Endodermal cell (in vitro differentiated cells): ENCODE measurements at regions not wholly inside any gene's neighbourhood (a gene's known extent, or its start where the extent isn't known, plus 50 kb on each side); places are given as distances from the start of the nearest gene placed in this dataset.
A peak's percentile ranks its signal among the peaks of the same experiment; 100 is the strongest.
"Not testable (repeated sequence)": the region's sequence is repeated elsewhere in the genome, so short reads cannot be mapped to it uniquely, and the experiment has no call there.

Experiments
- DNase-seq: peaks from one replicate; pipeline ENCODE4 v3.0.0-alpha.2; 2017
- H3K27ac ChIP-seq: 2 replicates; pipeline ENCODE4 v1.5.1; 2013; ENCODE audit warnings: mild to moderate bottlenecking, low read depth, low read length, moderate library complexity
- H3K27me3 ChIP-seq: 2 replicates; pipeline ENCODE4 v1.6.1; 2013; ENCODE audit warnings: mild to moderate bottlenecking, low read length, moderate library complexity; ENCODE audit not compliant: insufficient read depth, control insufficient read depth, poor library complexity, severe bottlenecking
- H3K36me3 ChIP-seq: 2 replicates; pipeline ENCODE4 v1.7.0; 2013; ENCODE audit warnings: mild to moderate bottlenecking, low read length, moderate library complexity; ENCODE audit not compliant: control insufficient read depth, insufficient read depth
- H3K4me1 ChIP-seq: one replicate; pipeline ENCODE4 v1.7.0; 2013; ENCODE audit warnings: low read length; ENCODE audit not compliant: control insufficient read depth, insufficient read depth
- H3K4me3 ChIP-seq: 2 replicates; pipeline ENCODE4 v1.5.1; 2013; ENCODE audit warnings: mild to moderate bottlenecking, low read length, moderate library complexity
- H3K9ac ChIP-seq: 2 replicates; pipeline ENCODE4 v1.6.1; 2013; ENCODE audit warnings: mild to moderate bottlenecking, low read length, moderate library complexity; ENCODE audit not compliant: poor library complexity, severe bottlenecking; ENCODE audit errors: extremely low read depth
- H3K9me3 ChIP-seq: 2 replicates; pipeline ENCODE4 v1.6.1; 2013; ENCODE audit warnings: mild to moderate bottlenecking, low read length, moderate library complexity; ENCODE audit not compliant: control insufficient read depth
- H3K27ac Mint-ChIP-seq: 2 replicates; pipeline ENCODE4 v1.8.0; 2020; ENCODE audit warnings: mixed read lengths
- H3K27me3 Mint-ChIP-seq: 2 replicates; pipeline ENCODE4 v1.8.0; 2021; ENCODE audit warnings: mild to moderate bottlenecking, mixed read lengths; ENCODE audit not compliant: insufficient read depth
- H3K36me3 Mint-ChIP-seq: 2 replicates; pipeline ENCODE4 v1.8.0; 2020; ENCODE audit warnings: low read depth, mixed read lengths
- H3K4me1 Mint-ChIP-seq: 2 replicates; pipeline ENCODE4 v1.8.0; 2020; ENCODE audit warnings: mixed read lengths
- H3K4me3 Mint-ChIP-seq: 2 replicates; pipeline ENCODE4 v1.8.0; 2020; ENCODE audit warnings: mild to moderate bottlenecking, moderate library complexity, mixed read lengths
- H3K9me3 Mint-ChIP-seq: 2 replicates; pipeline ENCODE4 v1.8.0; 2020; ENCODE audit warnings: mild to moderate bottlenecking, mixed read lengths
- WGBS, 2 experiments: methylation state at CpG; one replicate each; pipeline versions ENCODE4 v1.1.5 to v1.1.7; 2013; ENCODE audit warnings: missing lambda C conversion rate in 2 of 2, mixed read lengths in 1 of 2; ENCODE audit not compliant: insufficient coverage in 1 of 2, insufficient read length in 1 of 2; 5-methylcytosine and 5-hydroxymethylcytosine counted together
- TF ChIP-seq, protein P1 (sequence below): fragments of 200-600 bp; sonication (generic); conservative IDR thresholded peaks from 2 replicates; pipeline ENCODE4 v1.5.0; 2021; ENCODE audit warnings: antibody characterized with exemption, mild to moderate bottlenecking

DNA sequence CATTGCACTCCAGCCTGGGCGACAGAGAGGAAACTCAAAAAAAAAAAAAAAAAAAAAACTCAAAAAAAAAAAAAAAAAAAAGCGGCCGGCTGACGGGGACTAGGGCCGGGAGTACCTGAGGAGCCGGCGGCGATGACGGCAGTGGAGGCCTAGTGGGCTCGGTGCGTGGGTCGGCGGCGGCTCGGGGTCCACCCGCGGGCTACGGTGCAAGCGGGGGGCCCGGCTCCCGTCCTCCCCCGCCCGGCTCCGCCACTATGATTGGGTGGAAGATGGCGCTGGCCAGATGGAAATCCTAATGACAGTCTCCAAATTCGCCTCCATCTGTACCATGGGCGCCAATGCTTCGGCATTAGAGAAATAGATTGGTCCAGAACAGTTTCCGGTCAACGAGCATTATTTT, 190.7 kb downstream of the TGIF2LX start:
- not testable (repeated sequence) for H3K9ac ChIP-seq, H3K4me3 Mint-ChIP-seq, H3K9me3 ChIP-seq, H3K36me3 Mint-ChIP-seq, DNase-seq, H3K27ac ChIP-seq, H3K36me3 ChIP-seq, H3K4me1 Mint-ChIP-seq, H3K27me3 Mint-ChIP-seq, H3K27ac Mint-ChIP-seq, H3K4me3 ChIP-seq, H3K4me1 ChIP-seq, H3K27me3 ChIP-seq
- peaks cover 12% of the 10 kb centered on the region for H3K9me3 Mint-ChIP-seq
- 91 to 97% methylated on average over 5 to 9 of the region's 30 CpGs for whole genome bisulfite sequencing, 2 experiments

DNA sequence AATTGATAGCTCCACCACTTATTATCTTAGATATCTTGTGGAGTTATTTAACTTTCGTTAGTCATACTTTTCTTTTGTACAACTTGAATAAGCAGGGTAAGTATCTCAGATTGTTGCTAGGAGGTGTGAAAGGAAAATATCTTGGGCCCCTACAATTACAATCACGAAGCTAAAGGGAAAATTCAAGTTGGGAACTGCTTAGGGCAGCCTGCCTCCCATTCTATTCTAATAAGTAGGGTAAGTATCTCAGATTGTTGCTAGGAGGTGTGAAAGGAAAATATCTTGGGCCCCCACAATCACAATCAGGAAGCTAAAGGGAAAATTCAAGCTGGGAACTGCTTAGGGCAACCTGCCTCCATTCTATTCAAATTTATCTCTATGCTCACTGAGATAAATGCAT, 213.2 kb downstream of the TGIF2LX start:
- H3K4me3 ChIP-seq, H3K27me3 ChIP-seq, H3K36me3 ChIP-seq, H3K4me3 Mint-ChIP-seq, H3K9ac ChIP-seq, H3K27me3 Mint-ChIP-seq, H3K27ac ChIP-seq, H3K9me3 ChIP-seq, H3K4me1 ChIP-seq, H3K36me3 Mint-ChIP-seq, DNase-seq, H3K4me1 Mint-ChIP-seq, H3K27ac Mint-ChIP-seq: not testable (repeated sequence)
- peaks cover 26% of the 10 kb centered on the region for H3K9me3 Mint-ChIP-seq
- WGBS, 2 experiments = no CpG with 5 or more reads among the region's 2 CpGs

DNA sequence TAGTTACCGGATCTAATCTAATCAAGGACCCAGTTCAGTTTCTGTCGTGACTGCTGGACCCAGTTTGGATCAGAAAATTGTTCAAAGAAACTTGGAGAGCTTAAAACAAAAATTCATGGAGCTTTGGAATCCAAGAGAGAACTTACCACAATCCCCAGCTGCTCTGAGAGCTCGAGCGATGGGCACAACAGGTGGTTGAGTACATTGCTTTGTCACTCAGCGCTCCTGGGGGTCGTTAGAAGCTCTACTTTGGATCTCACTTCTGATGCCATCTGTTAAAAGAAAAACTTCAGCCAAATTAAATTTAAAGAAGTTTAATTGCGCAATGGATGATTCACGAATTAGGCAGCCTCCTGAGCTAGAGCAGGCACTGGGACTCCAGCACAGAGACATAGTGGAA, 257.3 kb downstream of the TGIF2LX start:
- H3K4me1 Mint-ChIP-seq, H3K4me1 ChIP-seq, H3K27me3 ChIP-seq, H3K36me3 Mint-ChIP-seq, H3K9ac ChIP-seq, H3K27ac Mint-ChIP-seq, H3K27ac ChIP-seq, H3K27me3 Mint-ChIP-seq, H3K4me3 Mint-ChIP-seq, H3K36me3 ChIP-seq, H3K4me3 ChIP-seq, H3K9me3 ChIP-seq, H3K9me3 Mint-ChIP-seq: not testable (repeated sequence)
- DNase-seq = peak; percentile 37
- 69% methylated on average over 6 of the region's 8 CpGs; no CpG with 5 or more reads in 1 of the 2 experiments for WGBS, 2 experiments

DNA sequence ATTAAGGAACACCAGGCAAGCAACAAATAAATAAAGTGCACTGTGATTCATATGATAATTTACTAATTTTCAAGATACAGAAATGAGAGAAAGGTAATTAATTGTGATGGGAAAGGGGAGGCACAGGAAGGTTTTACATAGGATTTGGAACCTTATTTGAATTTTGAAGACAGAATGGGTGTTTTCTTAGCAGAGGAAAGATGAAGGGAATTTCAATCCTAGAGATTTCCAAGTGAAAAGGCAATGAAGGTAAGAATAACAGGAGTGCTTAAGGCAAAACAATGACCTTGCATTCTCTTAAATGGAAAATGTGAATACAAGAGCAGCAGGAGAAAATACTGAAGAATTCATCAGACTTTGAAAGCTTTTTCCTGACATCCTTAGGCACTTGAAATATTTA, 267.3 kb downstream of the TGIF2LX start:
- not testable (repeated sequence) for H3K27me3 ChIP-seq, H3K36me3 Mint-ChIP-seq, H3K36me3 ChIP-seq, H3K9me3 ChIP-seq, DNase-seq, H3K27me3 Mint-ChIP-seq, H3K27ac ChIP-seq, H3K4me1 Mint-ChIP-seq, H3K4me3 Mint-ChIP-seq, H3K4me3 ChIP-seq, H3K9ac ChIP-seq, H3K4me1 ChIP-seq
- peak overlapping the region; percentile 77 for H3K27ac Mint-ChIP-seq
- H3K9me3 Mint-ChIP-seq = peaks cover 20% of the 10 kb centered on the region

DNA sequence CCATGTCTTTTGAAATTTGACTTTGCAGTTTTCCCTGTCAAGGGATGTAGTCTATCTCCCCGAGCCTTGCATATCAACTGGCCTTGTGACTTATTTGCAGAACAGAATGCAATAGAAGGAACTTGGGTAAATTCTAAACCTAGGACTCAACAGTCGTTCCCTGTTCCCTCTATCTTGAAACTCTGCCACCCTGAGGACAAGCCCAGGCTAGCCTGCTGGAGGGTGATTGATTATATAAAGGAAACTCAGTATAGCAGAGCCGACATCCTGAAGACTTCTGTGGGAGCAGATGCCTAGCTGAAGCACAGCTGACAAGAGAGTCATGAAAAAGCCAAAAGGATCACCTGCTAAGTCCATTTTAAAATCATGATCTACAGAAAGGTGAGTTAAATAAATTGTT, 285.1 kb downstream of the TGIF2LX start:
- H3K36me3 ChIP-seq, H3K4me3 ChIP-seq, H3K9ac ChIP-seq, H3K36me3 Mint-ChIP-seq, H3K4me1 ChIP-seq, H3K9me3 ChIP-seq, H3K4me1 Mint-ChIP-seq, H3K27me3 ChIP-seq, H3K27me3 Mint-ChIP-seq, H3K27ac ChIP-seq, H3K27ac Mint-ChIP-seq, DNase-seq, H3K9me3 Mint-ChIP-seq, H3K4me3 Mint-ChIP-seq: not testable (repeated sequence)
- WGBS, 2 experiments = 100% methylated on average over 1 of the region's 3 CpGs; no CpG with 5 or more reads in 1 of the 2 experiments
- TF ChIP-seq, protein P1, sequence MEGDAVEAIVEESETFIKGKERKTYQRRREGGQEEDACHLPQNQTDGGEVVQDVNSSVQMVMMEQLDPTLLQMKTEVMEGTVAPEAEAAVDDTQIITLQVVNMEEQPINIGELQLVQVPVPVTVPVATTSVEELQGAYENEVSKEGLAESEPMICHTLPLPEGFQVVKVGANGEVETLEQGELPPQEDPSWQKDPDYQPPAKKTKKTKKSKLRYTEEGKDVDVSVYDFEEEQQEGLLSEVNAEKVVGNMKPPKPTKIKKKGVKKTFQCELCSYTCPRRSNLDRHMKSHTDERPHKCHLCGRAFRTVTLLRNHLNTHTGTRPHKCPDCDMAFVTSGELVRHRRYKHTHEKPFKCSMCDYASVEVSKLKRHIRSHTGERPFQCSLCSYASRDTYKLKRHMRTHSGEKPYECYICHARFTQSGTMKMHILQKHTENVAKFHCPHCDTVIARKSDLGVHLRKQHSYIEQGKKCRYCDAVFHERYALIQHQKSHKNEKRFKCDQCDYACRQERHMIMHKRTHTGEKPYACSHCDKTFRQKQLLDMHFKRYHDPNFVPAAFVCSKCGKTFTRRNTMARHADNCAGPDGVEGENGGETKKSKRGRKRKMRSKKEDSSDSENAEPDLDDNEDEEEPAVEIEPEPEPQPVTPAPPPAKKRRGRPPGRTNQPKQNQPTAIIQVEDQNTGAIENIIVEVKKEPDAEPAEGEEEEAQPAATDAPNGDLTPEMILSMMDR = peak; percentile 25
